Anterior cingulate cortex (tissue), 58 donors: ENCODE measurements at regions not wholly inside any gene's neighbourhood (a gene's known extent, or its start where the extent isn't known, plus 50 kb on each side); places are given as distances from the start of the nearest gene placed in this dataset.

Source experiments
- DNase-seq, 58 donors: peaks; one replicate each; lab custom pipeline; 2025; lab: John Stamatoyannopoulos, UW

- peak in 1 of 58 donors; percentile 1 for DNase-seq
Measured at GRCh38 chr4:175871774-175872405, 59.8 kb upstream of the GPM6A start.

- DNase-seq: no peak
Measured at GRCh38 chr4:175873707-175874106, 61.6 kb upstream of the GPM6A start.

DNA sequence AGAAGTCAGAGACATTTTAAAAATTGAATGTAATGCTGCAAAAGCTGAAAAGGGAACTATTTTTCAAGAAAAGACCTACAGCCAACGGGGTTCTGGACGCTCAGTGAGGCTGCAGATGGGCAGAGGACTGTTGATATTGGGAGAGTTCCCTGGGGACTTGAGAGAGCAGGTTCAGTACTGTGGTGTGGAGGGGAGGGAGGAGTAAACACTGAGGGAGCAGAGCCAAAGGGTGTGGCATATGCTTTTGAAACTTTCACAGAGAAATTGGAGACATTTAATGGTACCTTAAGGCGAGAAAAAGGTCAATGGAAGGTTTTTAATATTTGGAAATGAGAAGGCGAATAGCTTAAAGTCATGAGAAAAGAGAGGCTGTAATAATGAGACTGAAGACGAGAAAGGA lies 62.2 kb upstream of the GPM6A start:
- no peak for DNase-seq

DNA sequence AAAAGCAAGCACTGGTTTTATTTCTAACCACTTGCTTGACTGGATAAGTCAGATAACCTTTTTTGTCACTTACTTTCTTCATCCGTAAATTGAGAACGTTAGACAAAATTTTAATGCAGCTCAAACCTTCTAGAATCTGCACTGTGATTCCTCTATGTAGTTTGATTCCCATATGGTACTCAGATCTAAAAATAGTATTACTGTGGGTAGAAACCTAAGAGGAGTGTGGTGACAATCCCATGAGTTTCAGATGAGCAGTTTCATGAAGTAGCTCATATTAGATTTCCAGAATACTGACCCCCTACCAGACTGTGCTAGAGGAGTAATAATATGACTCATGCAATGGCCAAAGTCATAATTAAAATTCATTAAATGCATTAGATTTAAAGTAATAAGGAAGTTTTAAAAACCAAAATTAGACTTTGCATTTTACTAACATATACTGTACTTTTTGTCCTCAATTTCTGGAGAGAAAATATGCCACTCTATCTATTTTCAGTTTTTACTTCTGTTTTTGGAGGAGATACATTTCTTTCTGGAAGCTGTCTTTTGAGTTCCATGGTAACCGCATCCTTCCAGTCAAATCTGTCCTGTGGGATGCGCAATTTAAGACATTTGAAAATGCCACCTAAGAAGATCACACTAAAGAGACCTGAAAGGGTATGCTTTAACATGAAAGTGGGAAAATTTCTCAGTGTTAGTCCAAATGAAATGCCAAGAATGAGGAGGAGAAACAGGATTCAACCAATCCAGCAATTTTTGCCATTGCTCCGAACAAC lies 64.1 kb upstream of the GPM6A start:
- peak in 1 of 58 donors; percentile 12 for DNase-seq

DNA sequence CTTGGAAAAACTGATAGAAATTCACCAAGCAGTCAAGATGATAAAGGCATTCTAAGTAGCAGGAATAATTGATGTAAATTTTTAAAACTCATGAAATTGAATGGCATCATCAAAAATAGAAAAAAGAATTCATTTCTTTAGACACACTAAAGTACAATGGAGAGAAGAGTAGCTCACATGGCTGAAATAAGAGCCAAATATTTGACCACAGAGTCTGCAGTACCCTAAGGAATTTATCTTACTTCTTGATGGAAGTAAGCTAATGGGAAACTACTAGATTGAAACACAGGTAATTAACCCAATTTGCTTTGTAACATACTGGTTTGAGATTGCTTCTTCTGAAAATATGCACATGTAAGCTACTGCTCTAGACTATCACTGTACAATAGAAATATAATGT lies 70.8 kb upstream of the GPM6A start:
- no peak for DNase-seq

DNA sequence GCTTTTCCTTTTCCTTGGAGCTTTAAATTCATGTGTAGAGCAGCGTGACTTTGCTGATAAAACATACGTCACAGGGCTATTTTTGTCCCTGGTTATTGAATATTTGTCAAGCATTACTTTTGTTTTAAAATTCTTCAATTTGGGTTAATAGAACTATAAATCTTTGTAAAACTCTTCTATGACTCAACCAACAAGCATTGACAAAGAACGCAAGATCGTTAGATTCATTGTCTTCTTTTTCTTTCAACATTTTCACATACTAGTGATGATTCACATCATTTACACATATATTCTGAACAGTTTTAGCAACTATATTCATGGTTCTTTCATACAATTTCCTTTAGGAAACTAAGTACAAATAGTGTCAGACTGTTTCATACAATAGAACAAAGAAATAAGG lies 72.0 kb upstream of the GPM6A start:
- DNase-seq: no peak

DNA sequence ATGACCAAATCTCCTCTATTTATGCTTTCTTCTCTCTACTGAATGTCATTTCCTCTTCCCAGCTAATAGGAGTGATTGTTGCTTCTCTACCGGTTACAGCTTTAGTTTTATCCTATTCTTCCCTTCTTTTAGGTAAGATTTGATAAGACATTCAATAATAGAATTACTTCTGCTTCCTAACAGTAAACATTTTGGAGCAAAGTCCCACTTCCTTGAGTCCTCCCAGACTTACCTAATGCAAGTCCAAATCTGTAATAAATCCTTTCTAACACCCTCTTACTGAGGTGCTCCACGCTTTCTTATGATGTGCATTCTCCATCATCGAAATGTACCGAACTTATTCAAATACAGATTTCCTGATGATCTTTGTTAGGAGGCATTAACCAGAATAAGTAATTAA lies 79.2 kb upstream of the GPM6A start:
- DNase-seq: no peak

DNA sequence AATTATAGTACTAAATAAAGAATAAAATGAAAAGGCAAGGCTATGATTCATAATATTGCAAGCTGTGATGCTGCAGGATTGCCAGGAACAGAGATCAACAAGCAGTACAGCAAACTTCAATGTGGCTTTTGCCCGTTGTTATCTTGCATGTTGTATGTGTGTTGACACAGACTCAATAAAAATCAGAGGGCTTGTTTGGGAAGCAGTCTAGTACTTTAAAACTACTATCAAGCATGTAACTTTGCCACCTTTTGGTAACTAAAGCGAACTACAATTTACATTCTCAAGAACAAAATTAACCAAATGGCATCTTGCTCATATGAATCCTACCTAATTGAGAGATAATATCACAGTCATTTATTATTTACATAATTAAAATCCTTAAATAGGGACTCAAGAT lies 79.8 kb upstream of the GPM6A start:
- DNase-seq: peak in 4 of 58 donors; percentile 8 to 55 (median 30)

- peak in 1 of 58 donors; percentile 16 for DNase-seq
Measured at GRCh38 chr4:175905925-175906324, 93.9 kb upstream of the GPM6A start.

DNA sequence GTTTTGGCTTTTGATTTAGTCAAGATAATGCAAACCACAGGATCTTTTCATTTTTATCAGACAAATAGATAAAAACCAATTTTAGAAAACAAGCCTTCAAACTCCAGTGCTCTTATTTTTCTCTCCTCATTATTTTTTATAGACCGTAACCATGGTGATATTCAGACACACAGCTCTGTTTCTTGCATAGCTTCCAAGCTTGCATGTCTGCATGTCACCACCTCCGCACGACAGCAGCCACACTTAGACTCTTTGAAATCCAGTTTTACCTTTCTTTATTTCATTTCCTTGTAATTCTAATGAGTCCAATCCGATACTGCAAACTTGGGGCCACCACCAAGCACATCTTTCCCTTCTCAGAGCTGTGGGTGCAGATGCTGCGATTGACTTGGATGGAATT lies 94.3 kb upstream of the GPM6A start:
- DNase-seq: peak in 19 of 58 donors; percentile 1 to 41 (median 17)

DNA sequence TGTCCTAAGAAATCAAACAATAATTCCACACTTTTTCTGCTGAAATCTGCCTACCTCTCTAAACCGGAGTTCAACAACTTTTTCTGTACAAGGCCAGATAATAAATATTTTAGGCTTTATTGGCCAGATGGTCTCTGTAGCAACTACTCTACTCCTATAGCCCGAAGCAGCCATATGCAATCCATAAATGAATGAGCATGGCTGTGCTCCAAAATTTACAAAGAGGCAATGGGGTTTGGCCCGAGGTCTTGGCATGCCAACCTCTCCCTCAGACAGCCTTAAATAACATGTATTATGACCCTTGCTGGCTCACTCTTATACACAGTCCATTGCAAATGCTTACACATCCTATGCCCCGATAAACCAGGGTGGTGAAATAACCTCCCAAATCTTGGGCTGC lies 98.6 kb upstream of the GPM6A start:
- no peak for DNase-seq

DNA sequence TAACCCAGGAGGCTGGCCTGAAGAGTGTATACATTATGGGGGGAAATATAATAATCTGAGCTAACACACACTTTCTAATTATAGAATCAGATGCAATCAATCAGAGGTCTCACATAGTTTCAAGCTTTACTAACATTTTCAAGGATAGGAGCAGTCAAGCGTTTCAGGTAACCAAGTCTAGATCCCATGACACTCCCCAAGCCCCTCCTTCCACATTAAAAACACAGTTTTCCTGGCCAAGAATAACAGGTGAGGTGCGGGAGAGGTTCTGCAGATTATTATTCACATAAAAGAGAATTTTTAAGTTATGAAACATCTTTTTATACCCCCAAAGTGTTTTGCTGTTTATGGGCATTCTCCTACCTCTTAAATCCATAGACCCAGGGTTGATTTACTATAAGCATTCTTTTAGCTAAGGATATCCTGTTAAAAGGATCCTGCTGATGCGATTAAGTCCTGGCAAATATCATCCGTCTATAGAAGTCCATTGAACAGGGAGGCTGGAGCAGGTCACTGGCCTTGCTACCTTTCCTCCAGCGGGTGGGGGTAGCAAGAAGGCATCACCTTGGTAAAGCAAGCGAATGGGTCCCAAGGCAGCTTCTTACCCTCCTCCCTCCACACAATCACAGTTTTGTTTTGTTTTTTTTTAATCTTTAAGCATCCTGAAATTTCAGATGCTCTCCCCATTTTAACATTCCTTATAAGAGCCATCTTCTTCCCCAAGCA lies 104.7 kb upstream of the GPM6A start:
- DNase-seq: no peak

- DNase-seq: no peak
Measured at GRCh38 chr4:175927121-175927520, 115.1 kb upstream of the GPM6A start.

- DNase-seq: no peak
Measured at GRCh38 chr4:175929441-175929840, 117.4 kb upstream of the GPM6A start.

DNA sequence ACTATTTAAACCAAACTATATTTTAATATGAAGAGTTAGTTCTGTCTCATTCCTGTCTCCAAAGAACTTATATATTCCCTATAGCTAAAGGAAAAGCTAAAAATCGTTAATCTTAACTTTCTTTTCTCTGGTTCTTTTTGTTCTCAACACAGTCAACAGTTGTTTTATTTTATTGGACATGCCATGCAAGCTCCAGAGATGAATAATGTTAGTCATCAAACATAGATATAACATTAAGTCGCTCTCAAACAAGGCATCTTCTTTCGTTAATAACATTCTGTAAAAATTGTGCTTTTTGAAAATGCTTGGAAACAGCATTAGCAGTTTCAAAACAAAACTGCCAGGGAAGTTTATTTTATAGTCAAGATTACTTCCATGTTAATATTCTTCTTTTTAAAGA lies 117.9 kb upstream of the GPM6A start:
- no peak for DNase-seq

DNA sequence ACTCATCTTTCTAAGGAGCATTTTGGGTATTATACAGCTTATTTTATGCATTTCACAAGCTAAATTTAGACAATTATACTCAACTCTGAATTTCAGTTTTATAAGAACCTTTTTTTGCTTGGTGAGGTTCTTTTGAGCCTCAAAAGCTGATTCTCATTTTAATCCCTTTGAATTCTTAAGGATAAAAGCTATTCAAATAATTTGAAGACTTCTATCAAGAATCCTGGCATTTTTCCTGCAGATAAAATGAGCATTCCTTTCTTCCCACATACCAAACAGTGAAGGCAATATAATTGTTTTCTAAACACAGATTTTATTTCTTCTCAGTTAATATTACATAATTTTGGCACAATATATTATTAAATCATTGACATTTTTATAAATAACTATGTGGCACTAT lies 118.4 kb upstream of the GPM6A start:
- DNase-seq: no peak

- no peak for DNase-seq
Measured at GRCh38 chr4:175932116-175932515, 120.1 kb upstream of the GPM6A start.

DNA sequence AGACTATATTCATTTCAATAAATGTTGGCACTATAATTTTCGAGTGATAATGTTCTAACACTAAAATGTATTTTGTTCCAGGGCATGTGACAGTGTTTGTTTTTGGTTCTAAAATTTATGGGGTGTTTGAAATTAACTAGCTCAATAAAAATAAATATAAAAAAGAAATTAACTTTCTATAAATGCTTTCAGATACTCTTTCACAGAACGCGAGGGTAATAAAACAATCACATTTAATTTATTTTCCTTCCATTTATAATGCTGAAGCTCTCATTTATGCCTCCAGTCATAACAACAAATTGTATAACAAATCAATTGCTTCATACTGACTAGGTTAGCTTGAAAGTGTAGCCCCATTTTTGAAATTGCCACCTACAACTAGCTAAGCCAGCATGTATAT lies 122.4 kb upstream of the GPM6A start:
- no peak for DNase-seq

GRCh38 chr4:175935016-175935661 lies 123.1 kb upstream of the GPM6A start:
- DNase-seq: no peak

- DNase-seq: peak in 1 of 58 donors; percentile 23
Measured at GRCh38 chr4:175944126-175944910, 121.3 kb upstream of the WDR17 start.
